MG63 (cell line): ENCODE measurements at regions not wholly inside any gene's neighbourhood (a gene's known extent, or its start where the extent isn't known, plus 50 kb on each side); places are given as distances from the start of the nearest gene placed in this dataset.
A peak's percentile ranks its signal among the peaks of the same experiment; 100 is the strongest.

Source experiments
- DNase-seq: peaks from one replicate; pipeline ENCODE4 v3.0.0-alpha.2; 2020
- H3K27me3 ChIP-seq: fragments of 250-450 bp; sonication (Bioruptor Pico); 2 replicates; pipeline ENCODE4 v1.5.1; 2020; ENCODE audit warnings: mild to moderate bottlenecking, moderate library complexity
- H3K36me3 ChIP-seq: fragments of 250-450 bp; sonication (Bioruptor Pico); 2 replicates; pipeline ENCODE4 v1.5.1; 2020; ENCODE audit warnings: mild to moderate bottlenecking, moderate library complexity
- H3K4me3 ChIP-seq: fragments of 250-450 bp; sonication (Bioruptor Pico); 2 replicates; pipeline ENCODE4 v1.5.1; 2020; ENCODE audit warnings: mild to moderate bottlenecking, moderate library complexity
- H3K9me3 ChIP-seq: fragments of 250-450 bp; sonication (Bioruptor Pico); 2 replicates; pipeline ENCODE4 v1.5.1; 2020; ENCODE audit warnings: mild to moderate bottlenecking, moderate library complexity

DNA sequence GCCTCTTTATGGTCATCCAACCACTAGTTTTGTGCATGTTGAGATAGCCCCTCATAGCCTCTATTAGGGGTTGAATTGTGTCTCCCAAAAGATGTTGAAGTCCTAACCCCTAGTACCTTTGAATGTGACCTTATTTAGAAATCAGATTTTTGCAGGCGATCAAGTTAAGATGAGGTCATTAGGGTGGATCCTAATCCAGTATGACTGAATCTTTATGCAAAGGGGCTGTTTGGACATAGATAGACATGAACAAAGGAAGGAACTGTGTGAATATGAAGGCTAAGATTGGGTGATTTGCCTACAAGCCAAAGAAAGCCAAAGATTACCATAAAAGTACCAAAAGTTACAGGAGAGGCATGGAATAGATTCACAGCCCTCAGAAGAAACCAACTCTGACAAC lies 209.6 kb downstream of the NUAK1 start:
- Histone ChIP-seq H3K27me3 (no peaks in the 10 kb centered on the region), H3K4me3 (no peak overlapping the region), H3K36me3 (no peaks in the 10 kb centered on the region), H3K9me3 (no peaks in the 10 kb centered on the region)
- DNase-seq: no peak

DNA sequence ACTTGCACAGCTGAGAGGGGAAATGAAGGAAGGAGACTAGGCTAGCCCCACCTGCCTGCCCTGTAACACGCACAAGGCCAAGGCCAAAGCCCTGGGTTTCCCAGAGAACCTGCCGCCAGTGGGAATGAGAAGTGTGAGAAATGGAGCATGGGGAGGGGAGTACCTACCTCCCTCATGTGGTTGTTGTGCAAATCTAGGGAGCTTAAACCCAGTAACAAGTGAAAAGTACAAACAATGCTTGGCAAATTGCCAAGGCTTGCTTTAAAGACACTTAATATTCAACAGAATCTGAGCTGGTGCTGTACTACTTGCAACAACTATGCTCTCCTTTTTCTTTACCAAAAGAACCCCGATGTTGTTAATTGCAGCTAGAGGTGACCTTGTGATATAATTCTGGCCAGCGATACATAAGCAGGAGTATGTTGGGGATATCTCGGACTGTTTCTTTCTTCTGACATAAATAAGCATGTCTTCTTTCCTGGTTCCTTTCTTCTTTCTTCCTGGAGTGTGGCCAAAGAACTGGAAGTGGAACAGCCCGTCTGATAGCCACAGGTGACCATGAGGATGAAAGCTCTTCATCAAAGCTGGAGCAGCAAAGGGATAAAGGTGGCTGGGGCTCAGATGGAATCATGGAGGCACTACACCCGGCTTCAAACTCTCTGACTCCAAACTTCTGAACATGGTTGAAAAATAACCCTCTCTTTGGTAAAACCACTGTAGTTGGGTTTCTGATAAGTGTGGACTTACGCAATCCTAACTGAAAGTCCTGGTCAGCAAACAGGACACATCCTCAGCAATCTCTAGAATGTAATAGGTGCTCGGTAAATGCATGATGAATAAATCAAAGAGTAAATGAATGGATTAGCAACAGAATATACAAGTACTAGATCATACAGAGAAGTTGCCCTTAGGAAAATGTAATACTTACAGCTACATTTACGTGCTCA lies 207.9 kb downstream of the NUAK1 start:
- H3K27me3 ChIP-seq: no peaks in the 10 kb centered on the region
- DNase-seq: no peak
- H3K4me3 ChIP-seq: no peak overlapping the region
- no peaks in the 10 kb centered on the region for H3K36me3 ChIP-seq
- H3K9me3 ChIP-seq: no peaks in the 10 kb centered on the region

DNA sequence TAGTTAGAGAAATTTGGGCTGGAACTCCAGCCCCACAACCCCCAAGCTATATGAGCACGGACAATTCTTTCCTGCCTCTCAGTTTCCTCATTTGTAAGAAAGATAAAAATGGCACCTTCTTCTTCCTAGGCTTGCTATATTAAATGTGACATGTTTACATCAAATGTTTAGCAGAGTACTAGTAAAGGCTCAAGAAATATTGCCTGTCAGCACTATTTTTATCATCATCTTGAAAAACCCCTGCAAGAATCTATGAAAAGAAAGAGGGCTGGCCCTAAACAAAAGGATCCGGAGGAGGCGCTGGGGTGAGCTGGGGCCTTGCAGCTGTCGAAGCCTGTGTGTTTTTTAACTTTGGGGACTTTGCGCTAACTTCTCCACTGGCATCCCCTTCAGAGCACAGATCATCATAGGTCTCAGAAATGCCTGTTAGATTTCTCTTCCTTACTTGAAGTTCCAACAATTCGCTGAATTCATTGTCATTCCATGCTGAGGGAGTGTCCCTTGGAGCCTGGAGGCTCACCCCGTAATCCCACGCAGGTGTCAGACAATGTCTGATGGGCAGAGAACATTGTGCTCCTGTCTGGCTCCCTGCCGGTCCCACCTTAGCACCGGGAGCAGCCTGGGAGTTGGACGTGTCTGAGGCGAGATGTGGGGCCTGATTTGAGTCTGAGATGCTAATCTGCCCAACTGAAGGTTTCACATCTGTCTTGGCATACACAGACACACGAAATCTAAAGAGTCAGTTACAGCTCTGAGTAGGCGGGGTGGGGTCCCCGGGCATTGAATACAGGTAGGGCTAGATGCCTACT lies 206.8 kb downstream of the NUAK1 start:
- Histone ChIP-seq H3K4me3 (no peak overlapping the region), H3K9me3 (no peaks in the 10 kb centered on the region), H3K27me3 (no peaks in the 10 kb centered on the region), H3K36me3 (no peaks in the 10 kb centered on the region)
- DNase-seq: no peak

DNA sequence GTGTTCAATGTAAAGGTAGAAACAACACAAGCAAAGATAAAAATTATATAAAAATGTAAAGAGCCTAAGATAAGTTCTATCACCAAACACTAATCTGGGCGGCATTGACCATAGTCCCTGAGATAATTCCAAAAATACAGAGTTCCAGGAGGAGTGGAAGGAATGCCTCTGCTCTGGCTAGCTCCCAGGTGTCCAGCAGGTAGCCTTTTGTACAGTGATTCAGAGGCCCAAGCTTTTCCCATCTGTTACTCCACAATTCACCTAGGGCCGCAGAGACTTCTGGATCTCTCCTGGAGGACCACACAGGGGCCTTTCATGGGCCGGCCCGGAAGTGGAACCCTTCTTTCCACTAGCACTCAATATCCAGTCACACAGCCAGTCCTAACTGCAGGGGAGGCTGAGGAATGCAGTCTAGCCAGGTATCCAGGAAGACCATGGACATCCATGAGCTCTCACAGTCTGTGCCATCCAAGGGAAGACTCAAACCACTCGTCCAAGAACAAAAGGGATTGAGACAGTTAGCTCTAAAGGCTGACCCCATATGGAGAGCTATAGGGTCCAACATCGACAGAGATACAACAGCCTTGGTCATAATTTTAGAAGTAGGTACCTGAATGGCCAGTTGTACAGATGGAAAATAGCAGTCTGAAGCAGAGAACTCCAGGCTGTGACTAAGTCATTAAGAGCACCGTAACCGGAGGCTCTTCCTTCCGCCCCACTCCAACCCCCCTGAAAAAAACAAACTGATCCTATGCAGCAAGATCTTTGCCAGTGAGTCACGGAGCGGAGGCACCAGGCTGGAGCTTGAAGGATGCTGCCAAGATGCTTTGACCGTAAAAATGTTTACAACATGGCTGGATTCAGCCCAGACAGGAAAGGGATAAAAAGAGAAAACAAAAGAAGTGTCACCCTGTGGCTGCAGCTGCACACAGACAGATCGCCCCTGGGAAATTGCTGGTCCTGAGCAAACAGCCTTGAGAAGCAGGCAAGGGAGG lies 204.8 kb downstream of the NUAK1 start:
- no peaks in the 10 kb centered on the region for H3K27me3 ChIP-seq
- no peaks in the 10 kb centered on the region for H3K9me3 ChIP-seq
- H3K4me3 ChIP-seq: no peak overlapping the region
- no peaks in the 10 kb centered on the region for H3K36me3 ChIP-seq
- peak; percentile 95 for DNase-seq

DNA sequence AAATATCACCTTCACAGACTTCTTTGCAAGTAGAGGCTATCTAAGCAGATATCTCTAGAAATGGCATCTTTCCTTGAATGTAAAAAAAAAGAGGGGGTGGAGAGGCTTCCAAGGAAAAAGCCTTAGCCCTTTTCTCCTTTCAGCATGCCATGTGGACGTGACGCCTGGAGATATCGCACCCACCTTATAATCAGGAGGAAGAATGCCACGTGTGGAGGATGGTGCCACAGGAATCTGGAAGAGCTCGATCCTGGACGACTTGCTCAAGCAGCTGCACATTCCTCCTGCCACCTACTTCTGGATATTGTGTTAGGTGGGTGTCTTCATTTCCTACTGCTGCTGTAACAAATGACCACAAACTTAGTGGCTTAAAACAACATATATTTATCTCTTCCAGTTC lies 203.6 kb downstream of the NUAK1 start:
- DNase-seq: no peak
- no peaks in the 10 kb centered on the region for H3K9me3 ChIP-seq
- no peak overlapping the region for H3K4me3 ChIP-seq
- H3K27me3 ChIP-seq: no peaks in the 10 kb centered on the region
- no peaks in the 10 kb centered on the region for H3K36me3 ChIP-seq

DNA sequence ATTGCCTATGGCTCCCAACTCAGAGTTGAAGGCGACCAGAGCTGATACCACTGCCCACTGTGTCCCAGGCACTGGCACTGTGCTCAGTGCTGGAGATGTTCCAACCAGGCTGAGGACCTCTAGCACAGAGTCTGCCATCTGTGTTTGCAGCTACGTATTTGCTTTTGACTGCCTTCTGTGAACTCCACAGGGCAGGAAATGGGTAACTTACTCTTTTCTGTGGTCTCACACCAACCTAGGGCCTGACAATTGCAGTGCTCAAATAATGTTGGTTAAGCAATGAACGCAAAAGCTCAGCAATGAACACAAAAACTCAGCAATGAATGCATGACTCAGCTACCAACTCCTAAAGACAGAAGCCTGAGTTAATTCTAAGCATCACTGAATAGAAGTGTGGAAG lies 202.8 kb downstream of the NUAK1 start:
- DNase-seq: no peak
- Histone ChIP-seq H3K4me3 (no peak overlapping the region), H3K36me3 (no peaks in the 10 kb centered on the region), H3K27me3 (no peaks in the 10 kb centered on the region), H3K9me3 (no peaks in the 10 kb centered on the region)

DNA sequence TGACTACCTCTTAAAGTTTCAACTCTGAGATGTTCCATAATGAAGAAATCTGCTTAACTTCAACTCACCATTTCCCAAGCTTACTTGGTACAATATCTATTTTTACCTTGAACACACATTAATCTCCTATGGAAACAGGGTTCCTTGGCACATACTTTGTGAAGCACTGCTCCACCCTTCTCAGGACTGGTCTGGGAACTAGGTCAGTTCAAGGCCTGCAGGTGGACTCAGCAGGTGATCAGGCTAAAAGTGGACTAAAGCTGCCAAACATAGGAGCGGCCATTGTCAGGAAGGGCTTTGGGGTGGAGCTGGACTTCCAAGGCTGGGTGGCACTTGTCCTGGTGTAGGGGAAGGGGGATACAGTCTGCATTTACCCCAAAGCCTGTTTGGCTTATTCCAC lies 202.3 kb downstream of the NUAK1 start:
- Histone ChIP-seq H3K36me3 (no peaks in the 10 kb centered on the region), H3K9me3 (no peaks in the 10 kb centered on the region), H3K4me3 (no peak overlapping the region), H3K27me3 (no peaks in the 10 kb centered on the region)
- DNase-seq: no peak

DNA sequence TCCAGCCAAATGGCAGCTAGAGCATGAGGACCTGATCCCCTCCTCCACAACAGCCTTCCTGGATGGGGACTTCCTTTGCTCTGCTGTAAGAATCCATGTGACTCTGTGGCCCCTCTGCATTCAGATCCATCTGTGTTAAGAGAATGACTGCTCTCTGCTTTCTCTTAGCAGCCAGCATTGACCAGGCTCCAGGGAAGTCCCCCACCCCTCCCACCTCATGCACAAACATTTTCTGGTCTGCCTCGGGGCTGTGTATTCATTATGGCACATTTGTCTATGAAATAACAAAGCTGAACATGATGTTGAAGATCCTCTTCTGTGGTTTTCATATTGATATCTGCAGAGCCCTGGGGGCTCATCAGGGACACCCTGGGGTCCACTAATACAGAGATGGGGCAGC lies 201.7 kb downstream of the NUAK1 start:
- Histone ChIP-seq H3K27me3 (no peaks in the 10 kb centered on the region), H3K4me3 (no peak overlapping the region)
- no peak for DNase-seq

DNA sequence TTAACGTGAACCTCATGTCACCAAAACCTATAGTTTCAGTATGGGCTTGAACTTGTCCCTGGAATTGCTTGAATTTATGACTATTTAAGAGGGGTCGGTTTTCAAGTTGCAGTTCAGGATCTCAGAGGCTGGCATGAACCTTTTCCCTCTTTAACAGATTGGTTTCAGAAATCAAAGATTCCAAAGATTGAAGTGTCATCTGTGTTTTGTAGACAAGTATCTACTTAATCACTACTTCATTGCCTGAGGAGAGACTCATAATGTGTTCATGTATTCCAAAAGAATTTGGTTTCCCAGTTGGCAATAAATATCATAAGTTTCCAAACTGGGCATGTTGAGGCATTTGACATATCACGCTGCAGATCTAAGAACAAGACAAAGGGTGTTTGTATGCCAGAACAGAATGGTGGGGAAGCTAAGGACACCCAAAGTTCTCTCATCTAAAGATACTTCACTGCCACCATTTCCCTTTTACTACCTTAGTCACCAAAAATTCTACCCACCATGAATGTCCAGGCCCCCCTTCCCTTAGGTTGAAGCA lies 199.5 kb downstream of the NUAK1 start:
- DNase-seq: no peak
- no peak overlapping the region for H3K4me3 ChIP-seq
- H3K27me3 ChIP-seq: no peaks in the 10 kb centered on the region
- H3K9me3 ChIP-seq: no peaks in the 10 kb centered on the region
- no peaks in the 10 kb centered on the region for H3K36me3 ChIP-seq

More for the DNA sequence above, 201.7 kb downstream of the NUAK1 start:
- Histone ChIP-seq H3K36me3 (no peaks in the 10 kb centered on the region), H3K9me3 (no peaks in the 10 kb centered on the region)

DNA sequence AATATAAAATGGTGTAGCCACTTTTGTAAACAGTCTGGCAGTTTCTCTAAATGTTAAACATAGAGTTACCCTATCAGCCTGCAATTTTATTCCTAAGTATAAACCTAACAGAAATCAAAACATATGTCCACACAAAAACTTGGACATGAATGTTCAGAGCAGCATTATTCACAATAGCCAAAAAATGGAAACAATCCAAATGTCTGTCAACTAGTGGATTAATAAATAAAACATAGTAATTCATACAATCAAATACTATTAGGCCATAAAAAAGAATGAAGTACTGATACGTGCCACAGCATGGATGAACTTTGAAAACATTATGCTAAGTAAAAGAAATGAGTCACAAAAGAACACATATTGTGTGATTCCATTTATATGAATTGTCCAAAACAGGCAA lies 196.5 kb downstream of the NUAK1 start:
- H3K4me3 ChIP-seq: no peak overlapping the region
- no peaks in the 10 kb centered on the region for H3K9me3 ChIP-seq
- no peaks in the 10 kb centered on the region for H3K36me3 ChIP-seq
- DNase-seq: no peak
- H3K27me3 ChIP-seq: no peaks in the 10 kb centered on the region

DNA sequence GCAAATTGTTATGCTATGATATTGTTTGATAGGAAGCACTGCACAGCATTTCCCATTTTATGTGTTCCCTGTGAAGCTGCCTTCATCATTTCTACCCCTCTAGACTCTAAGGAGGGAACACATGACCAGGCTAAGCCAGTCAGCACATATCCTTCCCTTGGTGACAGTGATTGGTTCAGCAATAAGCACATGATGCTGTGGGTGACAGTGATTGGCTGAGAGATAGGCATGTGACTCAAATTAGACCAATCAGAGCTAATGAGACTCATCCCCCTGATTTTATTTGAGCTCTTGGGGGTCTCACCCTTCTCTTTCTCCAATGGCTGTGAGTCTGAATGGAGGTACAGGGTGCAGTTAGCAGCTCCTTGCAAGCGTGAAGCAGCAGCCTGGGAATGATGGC lies 195.2 kb downstream of the NUAK1 start:
- Histone ChIP-seq H3K4me3 (no peak overlapping the region), H3K27me3 (no peaks in the 10 kb centered on the region), H3K36me3 (no peaks in the 10 kb centered on the region), H3K9me3 (no peaks in the 10 kb centered on the region)
- DNase-seq: no peak

DNA sequence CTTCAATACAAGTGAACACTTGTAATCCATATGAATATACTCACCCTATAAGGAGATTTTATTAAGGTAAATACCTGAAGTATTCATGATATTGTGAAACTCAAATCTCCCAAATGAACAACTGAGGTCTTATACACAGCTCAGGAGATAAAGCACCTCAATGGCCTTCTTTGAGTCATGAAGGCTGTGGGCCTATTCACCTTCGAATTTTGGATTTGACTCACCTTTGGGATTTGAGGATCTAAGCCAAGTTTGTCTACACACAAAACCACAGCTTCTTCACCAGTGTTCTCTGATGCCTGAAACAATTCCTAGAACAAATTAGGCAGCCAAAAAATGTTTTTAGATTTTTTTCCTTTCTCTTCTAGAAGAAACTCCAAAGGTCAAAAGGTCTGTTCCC lies 194.1 kb downstream of the NUAK1 start:
- Histone ChIP-seq H3K9me3 (no peaks in the 10 kb centered on the region), H3K4me3 (no peak overlapping the region), H3K27me3 (no peaks in the 10 kb centered on the region), H3K36me3 (no peaks in the 10 kb centered on the region)
- no peak for DNase-seq

DNA sequence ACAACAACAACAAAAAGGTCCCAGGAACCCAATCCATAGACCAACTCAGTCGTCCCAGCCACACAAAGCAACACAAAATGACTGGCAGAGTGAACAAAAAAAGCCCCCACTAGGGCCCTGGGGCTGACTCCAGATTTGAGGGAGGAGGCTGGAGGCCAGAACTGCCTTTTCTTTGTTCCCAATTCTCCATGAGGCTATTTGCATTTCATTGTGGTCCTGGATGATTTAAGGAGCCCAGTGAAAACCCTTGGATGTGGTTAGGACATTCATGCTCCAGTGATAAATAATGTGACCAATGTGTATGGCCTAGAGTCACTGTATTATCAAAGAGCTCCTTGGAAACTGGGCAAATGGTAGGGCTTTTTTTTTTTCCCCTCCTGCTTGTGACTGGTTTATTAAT lies 192.9 kb downstream of the NUAK1 start:
- no peaks in the 10 kb centered on the region for H3K9me3 ChIP-seq
- H3K36me3 ChIP-seq: no peaks in the 10 kb centered on the region
- DNase-seq: no peak

DNA sequence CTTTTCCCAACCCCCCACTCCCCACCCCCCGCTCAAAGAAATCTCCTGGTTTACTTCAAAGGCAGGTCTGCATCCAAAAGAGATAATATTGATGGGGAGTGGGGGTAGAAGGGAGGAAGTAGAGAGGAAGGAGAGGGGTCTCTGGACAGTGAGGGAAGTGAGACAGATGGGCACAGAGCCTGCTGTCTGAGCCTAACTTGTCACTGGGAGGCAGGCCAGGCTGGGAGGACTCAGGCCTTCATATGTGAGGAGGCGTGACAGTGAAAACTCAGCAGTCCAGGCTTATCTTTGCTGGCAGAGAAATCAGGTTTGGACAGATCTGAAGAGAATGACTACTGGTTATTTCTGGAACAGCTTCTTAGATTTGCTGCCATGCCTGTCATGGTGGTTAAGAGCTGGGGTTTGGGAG lies 192.3 kb downstream of the NUAK1 start:
- Histone ChIP-seq H3K36me3 (no peaks in the 10 kb centered on the region), H3K27me3 (no peaks in the 10 kb centered on the region)
- DNase-seq: peak; percentile 68

More for the DNA sequence above, 192.9 kb downstream of the NUAK1 start:
- Histone ChIP-seq H3K4me3 (no peak overlapping the region), H3K27me3 (no peaks in the 10 kb centered on the region)

DNA sequence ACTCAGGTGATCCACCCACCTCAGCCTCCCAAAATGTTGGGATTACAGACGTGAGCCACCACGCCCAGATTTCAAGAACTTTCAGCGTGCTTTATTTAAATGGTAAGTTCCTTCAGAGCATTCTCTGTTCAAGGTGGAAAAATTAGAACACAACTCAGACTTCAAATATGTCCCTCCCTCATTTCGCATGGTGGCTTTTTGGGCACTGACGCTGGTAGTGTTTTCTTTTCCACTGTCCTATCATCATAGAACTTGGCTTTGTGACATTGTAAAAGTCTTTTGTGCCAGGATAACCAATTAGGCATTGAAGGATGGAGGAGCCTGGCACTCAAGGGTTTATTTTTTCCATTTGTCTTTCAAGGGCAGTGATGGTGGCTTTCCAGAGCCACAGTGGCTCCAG lies 190.8 kb downstream of the NUAK1 start:
- Histone ChIP-seq H3K4me3 (no peak overlapping the region), H3K27me3 (no peaks in the 10 kb centered on the region), H3K9me3 (no peaks in the 10 kb centered on the region), H3K36me3 (no peaks in the 10 kb centered on the region)
- no peak for DNase-seq

More for the DNA sequence above, 192.3 kb downstream of the NUAK1 start:
- no peak overlapping the region for H3K4me3 ChIP-seq
- H3K9me3 ChIP-seq: no peaks in the 10 kb centered on the region

DNA sequence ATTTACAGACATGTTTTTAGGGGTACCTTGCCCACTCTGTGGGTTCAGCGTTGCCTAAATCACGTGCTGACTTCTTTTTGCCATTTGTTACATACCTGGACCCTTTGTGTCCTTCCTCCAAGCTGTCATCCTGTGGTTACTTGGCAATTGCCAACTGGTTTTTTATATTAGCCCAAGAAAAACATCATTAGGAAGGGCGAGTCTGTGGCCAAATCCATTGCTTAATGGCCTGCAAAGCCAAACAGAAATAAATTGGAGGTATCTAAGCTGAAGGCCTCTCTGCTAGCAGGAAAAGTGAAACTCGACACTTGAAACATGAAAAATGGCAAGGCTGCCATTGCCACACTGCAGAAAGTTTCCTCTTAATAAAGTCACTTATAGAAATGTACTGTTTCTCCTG lies 190.4 kb downstream of the NUAK1 start:
- DNase-seq: peak; percentile 11
- no peaks in the 10 kb centered on the region for H3K9me3 ChIP-seq
- H3K27me3 ChIP-seq: no peaks in the 10 kb centered on the region
- H3K4me3 ChIP-seq: no peak overlapping the region
- H3K36me3 ChIP-seq: no peaks in the 10 kb centered on the region
